ENCODE measurements at regions not wholly inside any gene's neighbourhood (a gene's known extent, or its start where the extent isn't known, plus 50 kb on each side); places are given as distances from the start of the nearest gene placed in this dataset.
"Not testable (repeated sequence)": the region's sequence is repeated elsewhere in the genome, so short reads cannot be mapped to it uniquely, and the experiment has no call there.

- no peak for DNase-seq (ENCODE audit: low read depth)
These were observed 263.8 kb upstream of the CDH19 start for GRCh38 chr18:66867653-66868052.

GRCh38 chr18:66866427-66866940 lies 262.6 kb upstream of the CDH19 start:
- DNase-seq (ENCODE audit: low read depth), result not testable (repeated sequence)

GRCh38 chr18:66838340-66838987 lies 234.6 kb upstream of the CDH19 start:
- DNase-seq (ENCODE audit: low read depth), result no peak

- DNase-seq (ENCODE audit: low read depth), result no peak
These were observed 229.8 kb upstream of the CDH19 start for GRCh38 chr18:66833646-66834045.

- DNase-seq (ENCODE audit: low read depth), result no peak
These were observed 222.3 kb upstream of the CDH19 start for GRCh38 chr18:66826211-66826610.

- DNase-seq (ENCODE audit: low read depth), result no peak
These were observed 221.5 kb upstream of the CDH19 start for GRCh38 chr18:66825347-66825746.

GRCh38 chr18:66819235-66819634 lies 215.3 kb upstream of the CDH19 start:
- DNase-seq (ENCODE audit: low read depth), result no peak

- no peak for DNase-seq (ENCODE audit: low read depth)
These were observed 209.2 kb upstream of the CDH19 start for GRCh38 chr18:66813138-66813537.

GRCh38 chr18:66795051-66795450 lies 191.2 kb upstream of the CDH19 start:
- no peak for DNase-seq (ENCODE audit: low read depth)

- no peak for DNase-seq (ENCODE audit: low read depth)
These were observed 188.6 kb upstream of the CDH19 start for GRCh38 chr18:66792466-66792865.

GRCh38 chr18:66780609-66781008 lies 176.7 kb upstream of the CDH19 start:
- no peak for DNase-seq (ENCODE audit: low read depth)

- no peak for DNase-seq (ENCODE audit: low read depth)
These were observed 174.2 kb upstream of the CDH19 start for GRCh38 chr18:66778048-66778447.

GRCh38 chr18:66769375-66769774 lies 165.5 kb upstream of the CDH19 start:
- no peak for DNase-seq (ENCODE audit: low read depth)

- no peak for DNase-seq (ENCODE audit: low read depth)
These were observed 160.3 kb upstream of the CDH19 start for GRCh38 chr18:66764230-66764629.

GRCh38 chr18:66761166-66761565 lies 157.3 kb upstream of the CDH19 start:
- no peak for DNase-seq (ENCODE audit: low read depth)

- DNase-seq (ENCODE audit: low read depth), result no peak
These were observed 156.7 kb upstream of the CDH19 start for GRCh38 chr18:66760559-66760958.

- no peak for DNase-seq (ENCODE audit: low read depth)
These were observed 155.3 kb upstream of the CDH19 start for GRCh38 chr18:66759050-66759828.

GRCh38 chr18:66757946-66758345 lies 154.1 kb upstream of the CDH19 start:
- no peak for DNase-seq (ENCODE audit: low read depth)

GRCh38 chr18:66754335-66754734 lies 150.4 kb upstream of the CDH19 start:
- DNase-seq (ENCODE audit: low read depth), result no peak

- no peak for DNase-seq (ENCODE audit: low read depth)
These were observed 148.8 kb upstream of the CDH19 start for GRCh38 chr18:66752733-66753132.

GRCh38 chr18:66749481-66750035 lies 145.7 kb upstream of the CDH19 start:
- no peak for DNase-seq (ENCODE audit: low read depth)

- no peak for DNase-seq (ENCODE audit: low read depth)
These were observed 145.1 kb upstream of the CDH19 start for GRCh38 chr18:66749030-66749429.

- no peak for DNase-seq (ENCODE audit: low read depth)
These were observed 138.9 kb upstream of the CDH19 start for GRCh38 chr18:66742832-66743231.
